ENCODE measurements at regions not wholly inside any gene's neighbourhood (a gene's known extent, or its start where the extent isn't known, plus 50 kb on each side); places are given as distances from the start of the nearest gene placed in this dataset.

- no peaks in the 10 kb centered on the region for H3K36me3 ChIP-seq (ENCODE audit: control insufficient read depth, insufficient read depth, low read length)
- no peak overlapping the region for H3K4me3 ChIP-seq (ENCODE audit: low read length)
- no peaks in the 10 kb centered on the region for H3K4me1 ChIP-seq (ENCODE audit: control insufficient read depth, insufficient read depth, low read length)
- H3K27ac ChIP-seq (ENCODE audit: low read depth, low read length) = no peak overlapping the region
- no peaks in the 10 kb centered on the region for H3K27me3 ChIP-seq (ENCODE audit: control insufficient read depth, insufficient read depth, low read length)
- H3K9ac ChIP-seq (ENCODE audit: low read length) = no peak overlapping the region
Observed at GRCh38 chr1:193434319-193434718, 247.9 kb upstream of the B3GALT2 start.

- no peaks in the 10 kb centered on the region for H3K4me1 ChIP-seq (ENCODE audit: control insufficient read depth, insufficient read depth, low read length)
- H3K27ac ChIP-seq (ENCODE audit: low read depth, low read length) = no peak overlapping the region
- H3K36me3 ChIP-seq (ENCODE audit: control insufficient read depth, insufficient read depth, low read length) = no peaks in the 10 kb centered on the region
- no peak overlapping the region for H3K4me3 ChIP-seq (ENCODE audit: low read length)
- H3K27me3 ChIP-seq (ENCODE audit: control insufficient read depth, insufficient read depth, low read length) = no peaks in the 10 kb centered on the region
- H3K9ac ChIP-seq (ENCODE audit: low read length) = no peak overlapping the region
Observed at GRCh38 chr1:193433599-193433998, 247.2 kb upstream of the B3GALT2 start.

GRCh38 chr1:193432979-193433587 lies 246.7 kb upstream of the B3GALT2 start:
- H3K27ac ChIP-seq (ENCODE audit: low read depth, low read length) = no peak overlapping the region

GRCh38 chr1:193431265-193431977 lies 245.0 kb upstream of the B3GALT2 start:
- H3K9ac ChIP-seq (ENCODE audit: low read length) = no peak overlapping the region
- no peaks in the 10 kb centered on the region for H3K36me3 ChIP-seq (ENCODE audit: control insufficient read depth, insufficient read depth, low read length)
- H3K4me3 ChIP-seq (ENCODE audit: low read length) = no peak overlapping the region
- no peaks in the 10 kb centered on the region for H3K4me1 ChIP-seq (ENCODE audit: control insufficient read depth, insufficient read depth, low read length)
- H3K27ac ChIP-seq (ENCODE audit: low read depth, low read length) = no peak overlapping the region
- H3K27me3 ChIP-seq (ENCODE audit: control insufficient read depth, insufficient read depth, low read length) = no peaks in the 10 kb centered on the region

More at GRCh38 chr1:193432979-193433587, 246.7 kb upstream of the B3GALT2 start:
- Histone ChIP-seq H3K9ac (ENCODE audit: low read length) (no peak overlapping the region), H3K27me3 (ENCODE audit: control insufficient read depth, insufficient read depth, low read length) (no peaks in the 10 kb centered on the region), H3K4me1 (ENCODE audit: control insufficient read depth, insufficient read depth, low read length) (no peaks in the 10 kb centered on the region), H3K36me3 (ENCODE audit: control insufficient read depth, insufficient read depth, low read length) (no peaks in the 10 kb centered on the region), H3K4me3 (ENCODE audit: low read length) (no peak overlapping the region)

GRCh38 chr1:193427524-193427923 lies 241.1 kb upstream of the B3GALT2 start:
- Histone ChIP-seq H3K9ac (ENCODE audit: low read length) (no peak overlapping the region), H3K36me3 (ENCODE audit: control insufficient read depth, insufficient read depth, low read length) (no peaks in the 10 kb centered on the region), H3K4me3 (ENCODE audit: low read length) (no peak overlapping the region), H3K27me3 (ENCODE audit: control insufficient read depth, insufficient read depth, low read length) (no peaks in the 10 kb centered on the region), H3K4me1 (ENCODE audit: control insufficient read depth, insufficient read depth, low read length) (no peaks in the 10 kb centered on the region), H3K27ac (ENCODE audit: low read depth, low read length) (no peak overlapping the region)

GRCh38 chr1:193426061-193426460 lies 239.6 kb upstream of the B3GALT2 start:
- Histone ChIP-seq H3K4me3 (ENCODE audit: low read length) (no peak overlapping the region), H3K4me1 (ENCODE audit: control insufficient read depth, insufficient read depth, low read length) (no peaks in the 10 kb centered on the region), H3K27ac (ENCODE audit: low read depth, low read length) (no peak overlapping the region), H3K9ac (ENCODE audit: low read length) (no peak overlapping the region), H3K27me3 (ENCODE audit: control insufficient read depth, insufficient read depth, low read length) (no peaks in the 10 kb centered on the region), H3K36me3 (ENCODE audit: control insufficient read depth, insufficient read depth, low read length) (no peaks in the 10 kb centered on the region)

GRCh38 chr1:193421487-193421886 lies 235.1 kb upstream of the B3GALT2 start:
- H3K4me3 ChIP-seq (ENCODE audit: low read length) = no peak overlapping the region
- no peaks in the 10 kb centered on the region for H3K4me1 ChIP-seq (ENCODE audit: control insufficient read depth, insufficient read depth, low read length)
- no peaks in the 10 kb centered on the region for H3K27me3 ChIP-seq (ENCODE audit: control insufficient read depth, insufficient read depth, low read length)
- no peak overlapping the region for H3K27ac ChIP-seq (ENCODE audit: low read depth, low read length)
- no peak overlapping the region for H3K9ac ChIP-seq (ENCODE audit: low read length)
- H3K36me3 ChIP-seq (ENCODE audit: control insufficient read depth, insufficient read depth, low read length) = no peaks in the 10 kb centered on the region

GRCh38 chr1:193419295-193419694 lies 232.9 kb upstream of the B3GALT2 start:
- H3K27me3 ChIP-seq (ENCODE audit: control insufficient read depth, insufficient read depth, low read length) = no peaks in the 10 kb centered on the region

GRCh38 chr1:193418745-193419058 lies 232.3 kb upstream of the B3GALT2 start:
- Histone ChIP-seq H3K27me3 (ENCODE audit: control insufficient read depth, insufficient read depth, low read length) (no peaks in the 10 kb centered on the region), H3K36me3 (ENCODE audit: control insufficient read depth, insufficient read depth, low read length) (no peaks in the 10 kb centered on the region), H3K27ac (ENCODE audit: low read depth, low read length) (no peak overlapping the region), H3K4me3 (ENCODE audit: low read length) (peak overlapping the region; percentile 39), H3K4me1 (ENCODE audit: control insufficient read depth, insufficient read depth, low read length) (no peaks in the 10 kb centered on the region), H3K9ac (ENCODE audit: low read length) (no peak overlapping the region)

More at GRCh38 chr1:193419295-193419694, 232.9 kb upstream of the B3GALT2 start:
- Histone ChIP-seq H3K36me3 (ENCODE audit: control insufficient read depth, insufficient read depth, low read length) (no peaks in the 10 kb centered on the region), H3K27ac (ENCODE audit: low read depth, low read length) (no peak overlapping the region), H3K9ac (ENCODE audit: low read length) (no peak overlapping the region), H3K4me3 (ENCODE audit: low read length) (no peak overlapping the region), H3K4me1 (ENCODE audit: control insufficient read depth, insufficient read depth, low read length) (no peaks in the 10 kb centered on the region)

GRCh38 chr1:193417945-193418744 lies 231.7 kb upstream of the B3GALT2 start:
- no peaks in the 10 kb centered on the region for H3K4me1 ChIP-seq (ENCODE audit: control insufficient read depth, insufficient read depth, low read length)
- no peak overlapping the region for H3K27ac ChIP-seq (ENCODE audit: low read depth, low read length)
- H3K27me3 ChIP-seq (ENCODE audit: control insufficient read depth, insufficient read depth, low read length) = no peaks in the 10 kb centered on the region
- no peaks in the 10 kb centered on the region for H3K36me3 ChIP-seq (ENCODE audit: control insufficient read depth, insufficient read depth, low read length)
- H3K4me3 ChIP-seq (ENCODE audit: low read length) = peak overlapping the region; percentile 39
- no peak overlapping the region for H3K9ac ChIP-seq (ENCODE audit: low read length)

GRCh38 chr1:193417403-193417802 lies 231.0 kb upstream of the B3GALT2 start:
- Histone ChIP-seq H3K27ac (ENCODE audit: low read depth, low read length) (no peak overlapping the region), H3K27me3 (ENCODE audit: control insufficient read depth, insufficient read depth, low read length) (no peaks in the 10 kb centered on the region), H3K4me3 (ENCODE audit: low read length) (no peak overlapping the region), H3K36me3 (ENCODE audit: control insufficient read depth, insufficient read depth, low read length) (no peaks in the 10 kb centered on the region), H3K4me1 (ENCODE audit: control insufficient read depth, insufficient read depth, low read length) (no peaks in the 10 kb centered on the region), H3K9ac (ENCODE audit: low read length) (no peak overlapping the region)

GRCh38 chr1:193416226-193417024 lies 230.0 kb upstream of the B3GALT2 start:
- H3K9ac ChIP-seq (ENCODE audit: low read length) = no peak overlapping the region
- no peaks in the 10 kb centered on the region for H3K4me1 ChIP-seq (ENCODE audit: control insufficient read depth, insufficient read depth, low read length)
- no peaks in the 10 kb centered on the region for H3K27me3 ChIP-seq (ENCODE audit: control insufficient read depth, insufficient read depth, low read length)
- H3K4me3 ChIP-seq (ENCODE audit: low read length) = no peak overlapping the region
- H3K36me3 ChIP-seq (ENCODE audit: control insufficient read depth, insufficient read depth, low read length) = no peaks in the 10 kb centered on the region
- H3K27ac ChIP-seq (ENCODE audit: low read depth, low read length) = no peak overlapping the region
